ENCODE measurements at regions not wholly inside any gene's neighbourhood (a gene's known extent, or its start where the extent isn't known, plus 50 kb on each side); places are given as distances from the start of the nearest gene placed in this dataset.

GRCh38 chr5:105145152-105145551 is 1582.6 kb upstream of the NUDT12 start:
- H3K36me3 ChIP-seq = no peaks in the 10 kb centered on the region
- WGBS, 2 donors = 96 to 97% methylated on average over 8 of the region's 8 CpGs
- H3K4me1 ChIP-seq = no peaks in the 10 kb centered on the region
- intact Hi-C loops (cut with DNase I) = no loop called here
- no peak overlapping the region for H3K27ac ChIP-seq
- TF ChIP-seq POLR2AphosphoS5 (IDR thresholded peaks at IDR 0.05) = no peak
- no peak for TF ChIP-seq POLR2A (IDR thresholded peaks at IDR 0.05)
- no peak for TF ChIP-seq EP300 (IDR thresholded peaks at IDR 0.05)
- no peak for TF ChIP-seq CTCF (IDR thresholded peaks at IDR 0.05)
- no peak for DNase-seq
- H3K9me3 ChIP-seq = no peaks in the 10 kb centered on the region
- no peaks in the 10 kb centered on the region for H3K27me3 ChIP-seq
- no peak overlapping the region for H3K4me3 ChIP-seq

GRCh38 chr5:105134328-105134727 is 1571.7 kb upstream of the NUDT12 start:
- no peaks in the 10 kb centered on the region for H3K27me3 ChIP-seq
- H3K4me3 ChIP-seq = no peak overlapping the region
- no peak for TF ChIP-seq EP300 (IDR thresholded peaks at IDR 0.05)
- TF ChIP-seq POLR2AphosphoS5 (IDR thresholded peaks at IDR 0.05) = no peak
- TF ChIP-seq POLR2A (IDR thresholded peaks at IDR 0.05) = no peak
- no peak for TF ChIP-seq CTCF (IDR thresholded peaks at IDR 0.05)
- no peak overlapping the region for H3K27ac ChIP-seq
- H3K4me1 ChIP-seq = no peaks in the 10 kb centered on the region
- no peaks in the 10 kb centered on the region for H3K36me3 ChIP-seq
- intact Hi-C loops (cut with DNase I) = no loop called here
- no peak for DNase-seq
- no peaks in the 10 kb centered on the region for H3K9me3 ChIP-seq

GRCh38 chr5:105133087-105133486 is 1570.5 kb upstream of the NUDT12 start:
- Histone ChIP-seq H3K27me3 (no peaks in the 10 kb centered on the region), H3K4me3 (no peak overlapping the region), H3K36me3 (no peaks in the 10 kb centered on the region), H3K9me3 (no peaks in the 10 kb centered on the region), H3K4me1 (no peaks in the 10 kb centered on the region), H3K27ac (no peak overlapping the region)
- no peak for TF ChIP-seq EP300 (IDR thresholded peaks at IDR 0.05)
- no peak for TF ChIP-seq CTCF (IDR thresholded peaks at IDR 0.05)
- no peak for TF ChIP-seq POLR2A (IDR thresholded peaks at IDR 0.05)
- no peak for TF ChIP-seq POLR2AphosphoS5 (IDR thresholded peaks at IDR 0.05)
- no peak for DNase-seq
- 94 to 95% methylated on average over 3 of the region's 3 CpGs for WGBS, 2 donors
- intact Hi-C loops (cut with DNase I) = no loop called here

GRCh38 chr5:105132581-105132980 is 1570.0 kb upstream of the NUDT12 start:
- Histone ChIP-seq H3K36me3 (no peaks in the 10 kb centered on the region), H3K4me3 (no peak overlapping the region), H3K27me3 (no peaks in the 10 kb centered on the region), H3K27ac (no peak overlapping the region), H3K9me3 (no peaks in the 10 kb centered on the region), H3K4me1 (no peaks in the 10 kb centered on the region)
- WGBS, 2 donors = 71 to 72% methylated on average over 1 of the region's 1 CpG
- TF ChIP-seq CTCF (IDR thresholded peaks at IDR 0.05) (no peak), POLR2A (IDR thresholded peaks at IDR 0.05) (no peak), EP300 (IDR thresholded peaks at IDR 0.05) (no peak), POLR2AphosphoS5 (IDR thresholded peaks at IDR 0.05) (no peak)
- intact Hi-C loops (cut with DNase I) = no loop called here
- no peak for DNase-seq

- intact Hi-C loops (cut with DNase I) = no loop called here
- WGBS, 2 donors = 74 to 80% methylated on average over 3 of the region's 3 CpGs
Observed at GRCh38 chr5:105131045-105131444, 1568.5 kb upstream of the NUDT12 start.

More at GRCh38 chr5:105131045-105131444, 1568.5 kb upstream of the NUDT12 start:
- Histone ChIP-seq H3K36me3 (no peaks in the 10 kb centered on the region), H3K9me3 (no peaks in the 10 kb centered on the region), H3K27me3 (no peaks in the 10 kb centered on the region), H3K4me3 (no peak overlapping the region), H3K27ac (no peak overlapping the region), H3K4me1 (no peaks in the 10 kb centered on the region)
- TF ChIP-seq POLR2AphosphoS5 (IDR thresholded peaks at IDR 0.05) (no peak), POLR2A (IDR thresholded peaks at IDR 0.05) (no peak), EP300 (IDR thresholded peaks at IDR 0.05) (no peak), CTCF (IDR thresholded peaks at IDR 0.05) (no peak)
- no peak for DNase-seq

Data from sigmoid colon (tissue), 6 donors.